NCI-H2196 (cell line): ENCODE measurements at regions not wholly inside any gene's neighbourhood (a gene's known extent, or its start where the extent isn't known, plus 50 kb on each side); places are given as distances from the start of the nearest gene placed in this dataset.

Experiments used
- DNase-seq: peaks from one replicate; lab custom pipeline; 2025; ENCODE audit not compliant: unreplicated experiment; lab: John Stamatoyannopoulos, UW

DNA sequence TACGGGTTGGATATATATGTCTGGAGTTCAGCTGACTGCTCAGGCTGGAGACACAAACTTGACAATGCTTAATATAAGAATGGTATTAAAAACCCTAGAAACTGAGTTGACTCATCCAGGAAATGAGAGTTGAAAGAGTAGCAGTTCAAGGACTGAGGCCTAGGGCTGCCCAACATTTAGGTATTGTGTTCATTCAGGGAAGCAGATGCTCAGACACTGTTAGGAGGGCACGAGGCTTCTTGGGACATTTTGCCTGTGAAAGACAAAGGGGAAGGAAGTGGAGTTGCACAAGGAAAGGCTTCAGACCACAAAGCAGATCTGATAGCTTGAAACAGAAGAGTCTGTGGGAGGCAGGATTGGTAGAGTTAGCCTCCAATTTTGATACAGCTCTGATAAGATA is 52.0 kb upstream of the HS3ST1 start:
- DNase-seq = no peak
